OCI-LY7 (cell line): ENCODE measurements at regions not wholly inside any gene's neighbourhood (a gene's known extent, or its start where the extent isn't known, plus 50 kb on each side); places are given as distances from the start of the nearest gene placed in this dataset.

ENCODE experiments used
- EZH2phosphoT487 ChIP-seq: fragments of 200-600 bp; sonication (generic); IDR thresholded peaks from 2 replicates; pipeline ENCODE4 v1.6.1; 2018; ENCODE audit warnings: low read depth, borderline replicate concordance, mild to moderate bottlenecking, mixed run types, antibody characterized with exemption, low read length, moderate library complexity, mixed read lengths
- TF ChIP-seq, protein P1 (sequence below): fragments of 200-600 bp; sonication (generic); conservative IDR thresholded peaks from 2 replicates; pipeline ENCODE4 v1.5.1; 2014; ENCODE audit warnings: mild to moderate bottlenecking, antibody characterized with exemption, low read length, moderate library complexity, mixed read lengths

DNA sequence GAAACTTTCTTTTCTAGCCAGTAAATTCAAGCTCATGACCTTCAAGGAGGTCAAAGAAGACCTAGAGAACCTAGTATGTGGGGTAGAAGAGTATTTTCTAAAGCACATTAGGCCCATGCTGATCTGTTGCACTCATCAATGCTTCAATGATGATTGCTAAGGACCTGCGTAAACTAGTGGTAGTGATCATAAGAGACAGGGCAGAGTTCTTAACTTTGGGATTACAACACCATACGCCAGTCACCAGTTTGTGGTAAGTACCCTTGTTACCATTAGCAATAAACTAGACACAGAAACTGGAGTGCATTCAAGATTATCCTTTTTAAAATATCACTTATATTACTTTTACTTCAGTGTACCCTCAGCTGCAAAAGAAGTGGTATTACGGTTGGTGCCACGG lies 490.3 kb downstream of the BUD13 start:
- TF ChIP-seq, protein P1, sequence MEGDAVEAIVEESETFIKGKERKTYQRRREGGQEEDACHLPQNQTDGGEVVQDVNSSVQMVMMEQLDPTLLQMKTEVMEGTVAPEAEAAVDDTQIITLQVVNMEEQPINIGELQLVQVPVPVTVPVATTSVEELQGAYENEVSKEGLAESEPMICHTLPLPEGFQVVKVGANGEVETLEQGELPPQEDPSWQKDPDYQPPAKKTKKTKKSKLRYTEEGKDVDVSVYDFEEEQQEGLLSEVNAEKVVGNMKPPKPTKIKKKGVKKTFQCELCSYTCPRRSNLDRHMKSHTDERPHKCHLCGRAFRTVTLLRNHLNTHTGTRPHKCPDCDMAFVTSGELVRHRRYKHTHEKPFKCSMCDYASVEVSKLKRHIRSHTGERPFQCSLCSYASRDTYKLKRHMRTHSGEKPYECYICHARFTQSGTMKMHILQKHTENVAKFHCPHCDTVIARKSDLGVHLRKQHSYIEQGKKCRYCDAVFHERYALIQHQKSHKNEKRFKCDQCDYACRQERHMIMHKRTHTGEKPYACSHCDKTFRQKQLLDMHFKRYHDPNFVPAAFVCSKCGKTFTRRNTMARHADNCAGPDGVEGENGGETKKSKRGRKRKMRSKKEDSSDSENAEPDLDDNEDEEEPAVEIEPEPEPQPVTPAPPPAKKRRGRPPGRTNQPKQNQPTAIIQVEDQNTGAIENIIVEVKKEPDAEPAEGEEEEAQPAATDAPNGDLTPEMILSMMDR = no peak
- TF ChIP-seq EZH2phosphoT487 = no peak
